ENCODE measurements at regions not wholly inside any gene's neighbourhood (a gene's known extent, or its start where the extent isn't known, plus 50 kb on each side); places are given as distances from the start of the nearest gene placed in this dataset.

DNA sequence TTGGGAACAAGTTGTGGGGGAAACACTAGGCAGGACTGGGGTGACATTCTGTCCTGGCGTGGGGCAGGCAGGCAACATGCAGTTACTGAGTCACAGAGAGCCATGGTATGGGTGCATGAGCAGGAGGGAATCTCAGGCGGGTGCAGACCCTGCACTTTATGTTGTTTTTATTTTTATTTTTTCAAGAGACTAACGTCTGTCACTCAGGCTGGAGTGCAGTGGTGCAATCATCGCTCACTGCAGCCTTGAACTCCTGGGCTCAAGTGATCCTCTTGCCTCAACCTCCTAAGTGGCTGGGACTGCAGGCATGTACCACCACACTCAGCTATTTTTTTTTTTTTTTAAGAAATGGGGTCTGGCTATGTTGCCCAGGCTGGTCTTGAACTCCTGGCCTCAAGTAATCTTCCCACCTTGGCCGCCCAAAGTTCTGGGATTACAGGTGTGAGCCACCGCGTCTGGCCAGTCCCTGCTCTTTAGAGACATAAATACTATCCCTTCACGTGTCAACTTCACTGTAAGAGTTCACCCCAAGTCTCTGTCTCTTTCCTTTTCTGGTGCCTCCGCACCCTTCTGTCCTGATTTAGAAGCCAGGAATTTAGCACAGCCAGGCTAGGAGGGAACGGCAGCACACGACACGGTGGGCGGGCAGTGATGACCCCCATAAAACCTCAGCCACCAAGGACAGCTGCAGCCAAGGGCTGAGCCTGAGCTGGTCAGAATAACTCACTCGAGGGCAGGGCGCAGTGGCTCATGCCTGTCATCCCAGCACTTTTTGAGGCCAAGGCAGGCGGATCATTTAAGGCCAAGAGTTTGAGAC, 72.8 kb upstream of the IQSEC1 start:
- TF ChIP-seq, protein P1, sequence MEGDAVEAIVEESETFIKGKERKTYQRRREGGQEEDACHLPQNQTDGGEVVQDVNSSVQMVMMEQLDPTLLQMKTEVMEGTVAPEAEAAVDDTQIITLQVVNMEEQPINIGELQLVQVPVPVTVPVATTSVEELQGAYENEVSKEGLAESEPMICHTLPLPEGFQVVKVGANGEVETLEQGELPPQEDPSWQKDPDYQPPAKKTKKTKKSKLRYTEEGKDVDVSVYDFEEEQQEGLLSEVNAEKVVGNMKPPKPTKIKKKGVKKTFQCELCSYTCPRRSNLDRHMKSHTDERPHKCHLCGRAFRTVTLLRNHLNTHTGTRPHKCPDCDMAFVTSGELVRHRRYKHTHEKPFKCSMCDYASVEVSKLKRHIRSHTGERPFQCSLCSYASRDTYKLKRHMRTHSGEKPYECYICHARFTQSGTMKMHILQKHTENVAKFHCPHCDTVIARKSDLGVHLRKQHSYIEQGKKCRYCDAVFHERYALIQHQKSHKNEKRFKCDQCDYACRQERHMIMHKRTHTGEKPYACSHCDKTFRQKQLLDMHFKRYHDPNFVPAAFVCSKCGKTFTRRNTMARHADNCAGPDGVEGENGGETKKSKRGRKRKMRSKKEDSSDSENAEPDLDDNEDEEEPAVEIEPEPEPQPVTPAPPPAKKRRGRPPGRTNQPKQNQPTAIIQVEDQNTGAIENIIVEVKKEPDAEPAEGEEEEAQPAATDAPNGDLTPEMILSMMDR (IDR thresholded peaks at IDR 0.05; ENCODE audit: insufficient read depth, low read length) = no peak
- no peak for TF ChIP-seq GABPA (IDR thresholded peaks at IDR 0.05; ENCODE audit: low read depth)
- TF ChIP-seq, protein P2, sequence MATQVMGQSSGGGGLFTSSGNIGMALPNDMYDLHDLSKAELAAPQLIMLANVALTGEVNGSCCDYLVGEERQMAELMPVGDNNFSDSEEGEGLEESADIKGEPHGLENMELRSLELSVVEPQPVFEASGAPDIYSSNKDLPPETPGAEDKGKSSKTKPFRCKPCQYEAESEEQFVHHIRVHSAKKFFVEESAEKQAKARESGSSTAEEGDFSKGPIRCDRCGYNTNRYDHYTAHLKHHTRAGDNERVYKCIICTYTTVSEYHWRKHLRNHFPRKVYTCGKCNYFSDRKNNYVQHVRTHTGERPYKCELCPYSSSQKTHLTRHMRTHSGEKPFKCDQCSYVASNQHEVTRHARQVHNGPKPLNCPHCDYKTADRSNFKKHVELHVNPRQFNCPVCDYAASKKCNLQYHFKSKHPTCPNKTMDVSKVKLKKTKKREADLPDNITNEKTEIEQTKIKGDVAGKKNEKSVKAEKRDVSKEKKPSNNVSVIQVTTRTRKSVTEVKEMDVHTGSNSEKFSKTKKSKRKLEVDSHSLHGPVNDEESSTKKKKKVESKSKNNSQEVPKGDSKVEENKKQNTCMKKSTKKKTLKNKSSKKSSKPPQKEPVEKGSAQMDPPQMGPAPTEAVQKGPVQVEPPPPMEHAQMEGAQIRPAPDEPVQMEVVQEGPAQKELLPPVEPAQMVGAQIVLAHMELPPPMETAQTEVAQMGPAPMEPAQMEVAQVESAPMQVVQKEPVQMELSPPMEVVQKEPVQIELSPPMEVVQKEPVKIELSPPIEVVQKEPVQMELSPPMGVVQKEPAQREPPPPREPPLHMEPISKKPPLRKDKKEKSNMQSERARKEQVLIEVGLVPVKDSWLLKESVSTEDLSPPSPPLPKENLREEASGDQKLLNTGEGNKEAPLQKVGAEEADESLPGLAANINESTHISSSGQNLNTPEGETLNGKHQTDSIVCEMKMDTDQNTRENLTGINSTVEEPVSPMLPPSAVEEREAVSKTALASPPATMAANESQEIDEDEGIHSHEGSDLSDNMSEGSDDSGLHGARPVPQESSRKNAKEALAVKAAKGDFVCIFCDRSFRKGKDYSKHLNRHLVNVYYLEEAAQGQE (IDR thresholded peaks at IDR 0.05; ENCODE audit: insufficient replicate concordance, low read depth) = no peak
- TF ChIP-seq POLR2AphosphoS5 (IDR thresholded peaks at IDR 0.05; ENCODE audit: low read depth) = no peak

Measured in HL-60 (cell line).